ENCODE measurements at regions not wholly inside any gene's neighbourhood (a gene's known extent, or its start where the extent isn't known, plus 50 kb on each side); places are given as distances from the start of the nearest gene placed in this dataset.

DNA sequence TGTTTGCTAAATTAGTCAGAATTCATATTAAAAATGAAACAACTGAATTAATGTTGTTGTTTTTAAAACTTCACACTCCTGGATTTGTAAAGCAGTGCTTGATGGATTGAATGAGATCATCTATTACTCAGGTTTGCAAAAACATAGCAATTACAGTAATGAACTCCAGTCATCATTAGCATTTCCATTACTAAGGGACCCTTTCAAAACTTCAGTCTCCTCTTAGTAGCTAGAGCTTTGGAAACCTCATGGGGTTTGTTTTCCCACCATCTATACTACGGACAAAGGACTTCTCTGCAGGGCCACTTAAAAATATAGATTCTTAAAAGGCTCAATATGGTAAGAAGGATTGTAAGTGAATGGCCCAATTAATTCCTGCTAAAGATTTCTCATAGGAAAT, 174.5 kb upstream of the PRNP start:
- no peak for DNase-seq

GRCh38 chr20:4509825-4510522, 176.3 kb upstream of the PRNP start:
- DNase-seq, result no peak

GRCh38 chr20:4508773-4509172, 177.5 kb upstream of the PRNP start:
- no peak for DNase-seq

DNA sequence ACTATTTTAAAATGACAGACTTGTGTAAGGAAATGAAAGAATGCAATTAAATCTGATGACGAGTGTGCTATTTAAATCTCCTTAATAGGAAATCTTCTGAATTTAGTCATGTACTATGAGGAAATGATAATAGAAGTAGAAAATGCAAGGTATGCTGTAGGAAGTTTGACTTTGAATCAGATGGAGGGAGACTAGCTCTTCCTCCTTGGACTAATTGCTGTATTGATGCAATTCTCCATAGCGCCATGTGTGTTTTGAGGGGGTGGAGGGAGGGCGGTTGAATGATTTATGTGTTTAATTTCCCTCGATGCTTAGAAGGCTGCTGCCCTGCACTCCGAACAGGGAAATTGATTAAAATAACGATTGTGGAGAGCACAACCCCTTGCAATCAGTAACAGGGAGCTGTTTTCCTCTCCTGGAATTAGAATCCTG, 179.0 kb upstream of the PRNP start:
- no peak for DNase-seq

GRCh38 chr20:4504814-4505213, 181.4 kb upstream of the PRNP start:
- no peak for DNase-seq

- no peak for DNase-seq
Observed at GRCh38 chr20:4502756-4503155, 183.5 kb upstream of the PRNP start.

GRCh38 chr20:4493386-4493785, 192.9 kb upstream of the PRNP start:
- DNase-seq, result no peak

DNA sequence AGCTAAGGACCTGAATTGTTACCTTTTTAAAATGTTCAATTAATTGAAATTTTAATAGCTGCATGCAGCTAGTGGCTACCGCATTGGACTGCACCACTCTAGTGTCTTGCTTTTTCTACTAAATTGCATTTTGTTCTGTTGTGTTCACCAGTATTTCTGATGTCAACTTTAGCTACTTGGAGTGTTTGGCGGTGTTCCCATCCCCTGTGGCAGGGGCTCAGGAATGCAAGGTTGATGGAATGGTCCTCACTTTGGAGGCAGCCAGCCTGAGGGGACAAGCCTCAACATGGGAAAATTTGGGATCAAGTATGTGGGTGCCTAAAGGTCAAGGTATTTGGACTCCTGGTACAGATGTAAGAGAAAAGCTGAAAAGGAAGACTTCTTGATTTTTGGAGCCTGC, 194.6 kb upstream of the PRNP start:
- DNase-seq, result no peak

DNA sequence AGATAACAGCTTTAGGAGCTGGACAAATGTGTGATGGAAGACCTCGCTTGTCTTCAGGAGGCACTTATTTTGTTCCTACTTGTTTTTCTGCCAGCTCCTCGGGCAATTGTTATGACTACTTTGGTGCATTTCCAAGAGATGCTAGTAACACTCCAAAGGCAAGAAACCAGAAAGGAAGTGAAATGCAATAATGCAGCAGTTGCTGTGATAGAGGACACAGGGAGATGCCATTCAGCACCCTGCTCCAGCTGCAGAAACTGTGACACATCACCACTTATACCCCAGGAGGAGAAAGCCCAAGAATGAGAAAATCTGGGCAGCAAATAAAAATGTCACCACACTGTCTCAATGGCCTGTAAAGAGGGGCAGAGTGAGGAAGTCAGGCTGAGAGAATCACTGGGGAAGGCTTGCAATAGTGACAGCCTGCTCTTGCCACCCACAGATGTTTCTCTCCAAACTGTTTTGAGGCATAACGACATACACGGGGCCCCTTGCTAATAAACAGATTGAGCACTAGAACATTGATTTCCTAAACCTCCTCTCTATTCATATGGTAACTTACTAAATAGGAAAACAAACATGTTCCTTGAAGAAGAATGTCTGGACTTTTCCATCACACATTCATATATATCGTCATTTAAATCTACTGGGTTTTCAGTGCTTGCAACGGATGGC, 195.5 kb upstream of the PRNP start:
- no peak for DNase-seq

DNA sequence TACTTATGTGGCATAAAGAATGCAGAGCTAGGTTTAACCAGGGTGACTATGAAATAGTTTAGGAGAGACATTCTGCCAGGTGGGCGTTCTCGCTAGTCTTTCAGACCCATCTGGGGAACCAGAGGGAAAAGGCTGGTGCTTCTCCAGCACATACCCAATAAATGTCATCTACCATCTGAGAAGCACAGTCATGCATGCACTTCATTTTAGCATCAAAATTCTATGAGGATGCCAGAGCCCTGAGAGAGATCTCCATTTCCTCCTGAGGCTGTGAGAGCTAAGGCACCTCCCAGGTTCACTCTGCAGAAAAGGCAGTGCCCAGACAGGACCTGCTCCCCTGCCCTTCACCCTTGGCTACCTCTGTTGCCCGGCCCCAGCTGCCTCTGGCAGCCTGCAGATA, 196.2 kb upstream of the PRNP start:
- no peak for DNase-seq

DNA sequence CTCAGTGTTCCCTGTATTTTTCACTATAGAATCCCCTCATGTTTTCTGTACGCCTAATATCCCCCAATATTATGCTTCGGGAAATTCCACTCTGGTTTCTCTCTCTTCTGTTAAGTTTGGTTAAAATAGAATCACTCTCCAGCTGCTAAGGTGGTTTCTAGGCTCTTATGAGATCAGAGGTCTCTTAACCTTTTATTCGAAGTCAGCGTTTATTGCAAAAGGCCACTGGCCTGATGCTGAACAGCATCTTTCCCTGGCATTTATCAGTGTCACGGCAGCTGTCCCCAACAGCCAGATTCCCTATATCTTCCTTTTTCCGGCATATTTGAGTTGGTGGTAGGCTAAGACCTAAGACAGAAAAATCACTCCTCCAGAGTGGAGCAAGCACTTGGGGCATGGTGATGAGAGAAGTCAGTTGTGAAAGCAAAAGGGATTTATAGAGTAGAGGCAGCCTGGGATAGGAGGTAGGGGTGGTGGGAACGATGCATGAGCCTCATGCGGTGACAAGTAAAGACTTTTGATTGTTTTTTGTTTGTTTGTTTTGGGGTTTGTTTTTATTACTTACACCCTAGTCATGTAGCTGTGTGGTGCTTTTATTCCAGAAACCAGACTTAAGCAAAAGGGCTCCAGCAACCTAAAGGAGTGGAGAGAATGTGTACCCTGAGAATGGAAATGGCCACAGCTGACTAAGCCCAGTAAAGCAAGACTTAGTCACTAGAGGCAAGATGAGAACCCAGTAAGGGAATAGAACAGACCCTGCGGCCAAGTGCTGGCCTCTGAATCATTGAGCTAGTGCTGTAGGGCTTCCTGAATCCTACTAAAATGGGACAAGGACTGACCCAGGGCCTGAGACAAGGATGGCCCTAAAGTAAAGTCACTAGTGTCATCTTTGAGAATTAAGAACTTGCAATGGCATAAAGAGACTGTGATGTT, 197.6 kb upstream of the PRNP start:
- DNase-seq, result no peak

GRCh38 chr20:4484379-4484997, 201.8 kb upstream of the PRNP start:
- no peak for DNase-seq

DNA sequence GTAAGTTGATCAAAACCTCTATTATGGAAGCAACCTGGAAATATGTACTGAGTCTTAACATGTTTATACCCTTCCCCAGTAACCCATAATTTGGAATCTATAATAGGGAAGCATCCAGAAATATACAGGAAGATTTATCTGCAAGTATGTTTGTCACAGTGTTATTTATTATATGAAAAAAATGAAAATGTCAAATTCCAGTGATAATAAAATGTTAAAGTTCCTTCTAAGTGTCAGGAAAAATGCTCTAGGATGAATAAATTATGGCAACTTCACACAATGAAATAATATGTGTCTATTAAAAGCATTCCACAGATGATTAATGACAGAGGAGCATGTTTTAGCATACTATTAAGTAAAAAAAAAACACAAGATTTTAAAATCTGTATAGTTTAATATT, 202.3 kb upstream of the PRNP start:
- DNase-seq, result no peak

- DNase-seq, result no peak
Observed at GRCh38 chr20:4483486-4483885, 202.8 kb upstream of the PRNP start.

DNA sequence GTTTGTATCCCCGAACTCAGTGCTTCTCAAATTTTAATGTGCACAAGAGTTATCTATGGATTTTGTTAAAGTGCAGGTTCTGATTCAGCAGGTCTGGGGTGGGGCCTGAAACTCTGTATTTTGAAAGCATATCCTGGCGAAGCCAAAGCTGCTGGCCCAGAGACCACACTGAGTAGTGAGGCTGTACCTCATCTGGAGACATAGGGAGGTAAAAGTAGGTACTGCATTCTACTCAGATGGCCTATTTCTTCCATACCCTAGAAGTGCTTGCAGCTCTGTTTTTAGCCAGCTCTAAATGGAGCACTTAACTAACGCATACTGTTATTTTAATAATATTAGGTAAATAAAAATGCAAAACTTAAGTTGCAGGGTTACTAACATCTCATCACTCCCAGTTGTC, 206.2 kb upstream of the PRNP start:
- no peak for DNase-seq

GRCh38 chr20:4476903-4477500, 209.3 kb upstream of the PRNP start:
- DNase-seq, result no peak

- no peak for DNase-seq
Observed at GRCh38 chr20:4472906-4473305, 213.3 kb upstream of the PRNP start.

GRCh38 chr20:4471221-4471620, 215.0 kb upstream of the PRNP start:
- DNase-seq, result no peak

- no peak for DNase-seq
Observed at GRCh38 chr20:4470375-4470774, 215.9 kb upstream of the PRNP start.

DNA sequence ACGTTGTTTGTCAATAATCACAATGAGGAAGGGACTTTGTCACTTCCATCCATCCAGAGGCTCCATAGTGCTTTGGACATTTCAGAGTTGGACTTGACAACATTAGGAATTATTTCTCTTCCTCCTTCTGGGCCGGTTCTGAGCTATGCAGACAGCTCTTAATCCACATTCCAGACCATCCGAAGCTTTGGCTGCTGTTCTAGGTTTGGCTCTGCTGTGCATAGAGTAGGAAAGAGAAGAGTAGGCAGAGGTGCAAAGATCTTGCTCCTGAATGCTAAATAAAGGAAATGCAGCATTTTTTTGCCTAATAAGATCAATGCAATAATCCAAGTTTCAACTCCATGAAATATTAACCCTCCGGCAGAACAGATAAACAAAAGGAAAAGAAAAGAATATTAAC, 216.3 kb upstream of the PRNP start:
- no peak for DNase-seq

DNA sequence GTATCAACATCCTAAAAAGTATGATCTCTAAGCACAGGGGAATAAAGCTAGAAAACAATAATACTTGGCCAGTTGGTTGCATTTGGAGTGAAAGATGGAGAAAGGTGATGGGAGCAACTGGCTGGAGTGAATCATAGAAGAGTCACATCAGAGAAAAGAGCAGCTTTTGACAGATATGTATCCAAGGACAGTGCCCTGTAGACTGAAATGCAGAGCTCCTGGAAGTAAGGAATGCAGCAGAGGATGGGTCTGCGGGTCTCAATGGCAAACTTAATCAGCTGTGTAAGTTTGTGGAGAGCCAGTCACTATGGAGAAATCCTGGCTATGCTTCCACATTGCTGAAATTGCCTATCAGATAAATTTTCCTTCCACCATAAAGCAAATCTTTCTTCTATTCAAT, 218.1 kb upstream of the PRNP start:
- no peak for DNase-seq

DNA sequence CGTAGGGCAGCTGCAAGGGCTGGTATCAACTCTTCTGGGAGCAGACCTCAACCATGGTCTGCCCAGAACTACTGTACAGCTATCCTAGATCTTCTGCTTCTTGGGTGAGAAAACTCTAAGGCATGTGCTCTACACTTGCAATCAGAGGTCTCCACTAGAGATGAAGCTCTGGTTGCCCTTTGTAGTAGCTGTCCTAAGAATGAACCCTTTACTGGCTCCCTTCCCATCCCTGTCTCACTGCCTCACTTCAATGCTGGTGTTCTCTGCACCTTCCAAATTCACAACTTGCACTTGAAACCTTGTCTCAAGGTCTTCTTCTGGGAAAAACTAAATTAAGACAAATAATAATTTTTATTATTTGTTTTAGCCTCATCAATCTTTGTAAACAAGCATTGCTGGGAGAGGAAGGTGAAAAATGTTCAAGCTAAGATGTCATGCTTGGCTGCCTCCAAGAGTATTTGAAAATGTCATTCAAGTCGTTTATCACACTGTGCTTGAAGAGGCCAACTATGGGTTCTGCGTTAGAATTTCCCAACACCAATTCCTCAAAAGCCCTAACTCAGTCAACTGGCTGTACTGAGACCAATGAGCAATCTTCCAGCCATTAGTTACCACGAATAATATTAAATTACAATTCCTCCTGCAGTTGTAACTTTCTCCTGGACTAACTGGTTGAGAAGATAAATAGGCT, 216.9 kb upstream of the ADRA1D start:
- no peak for DNase-seq
